ENCODE measurements at regions not wholly inside any gene's neighbourhood (a gene's known extent, or its start where the extent isn't known, plus 50 kb on each side); places are given as distances from the start of the nearest gene placed in this dataset.
"Not testable (repeated sequence)": the region's sequence is repeated elsewhere in the genome, so short reads cannot be mapped to it uniquely, and the experiment has no call there.

GRCh38 chr1:222002503-222002902 is 260.6 kb upstream of the DUSP10 start:
- no peak overlapping the region for H3K4me2 ChIP-seq (ENCODE audit: low read depth, low read length, poor library complexity, severe bottlenecking)
- H3K27ac ChIP-seq (ENCODE audit: low read length): no peak overlapping the region
- no peak overlapping the region for H3K4me3 ChIP-seq (ENCODE audit: low read length)
- no peaks in the 10 kb centered on the region for H3K36me3 ChIP-seq (ENCODE audit: insufficient read depth, low read length)
- DNase-seq: no peak
- H3K9ac ChIP-seq (ENCODE audit: low read length): no peak overlapping the region
- no peaks in the 10 kb centered on the region for H3K9me2 ChIP-seq (replicated peaks; ENCODE audit: insufficient read depth, low read length)
- H3K4me1 ChIP-seq (ENCODE audit: low read length): no peaks in the 10 kb centered on the region
- H2AFZ ChIP-seq (ENCODE audit: low read length): no peak overlapping the region
- H3K79me2 ChIP-seq (ENCODE audit: low read length): no peaks in the 10 kb centered on the region
- H3K9me3 ChIP-seq (ENCODE audit: low read length): no peaks in the 10 kb centered on the region
- H4K20me1 ChIP-seq (ENCODE audit: insufficient read depth, low read depth, low read length): no peaks in the 10 kb centered on the region
- H3K27me3 ChIP-seq (ENCODE audit: low read length): no peaks in the 10 kb centered on the region

GRCh38 chr1:222000131-222000530 is 258.2 kb upstream of the DUSP10 start:
- Histone ChIP-seq H3K27ac (ENCODE audit: low read length) (no peak overlapping the region), H3K9me3 (ENCODE audit: low read length) (no peaks in the 10 kb centered on the region), H3K4me3 (ENCODE audit: low read length) (no peak overlapping the region), H3K4me2 (ENCODE audit: low read depth, low read length, poor library complexity, severe bottlenecking) (no peak overlapping the region), H3K9me2 (replicated peaks; ENCODE audit: insufficient read depth, low read length) (no peaks in the 10 kb centered on the region), H3K79me2 (ENCODE audit: low read length) (no peaks in the 10 kb centered on the region), H3K27me3 (ENCODE audit: low read length) (no peaks in the 10 kb centered on the region), H4K20me1 (ENCODE audit: insufficient read depth, low read depth, low read length) (no peaks in the 10 kb centered on the region), H3K9ac (ENCODE audit: low read length) (no peak overlapping the region), H3K4me1 (ENCODE audit: low read length) (no peaks in the 10 kb centered on the region), H2AFZ (ENCODE audit: low read length) (no peak overlapping the region), H3K36me3 (ENCODE audit: insufficient read depth, low read length) (no peaks in the 10 kb centered on the region)
- DNase-seq: no peak

DNA sequence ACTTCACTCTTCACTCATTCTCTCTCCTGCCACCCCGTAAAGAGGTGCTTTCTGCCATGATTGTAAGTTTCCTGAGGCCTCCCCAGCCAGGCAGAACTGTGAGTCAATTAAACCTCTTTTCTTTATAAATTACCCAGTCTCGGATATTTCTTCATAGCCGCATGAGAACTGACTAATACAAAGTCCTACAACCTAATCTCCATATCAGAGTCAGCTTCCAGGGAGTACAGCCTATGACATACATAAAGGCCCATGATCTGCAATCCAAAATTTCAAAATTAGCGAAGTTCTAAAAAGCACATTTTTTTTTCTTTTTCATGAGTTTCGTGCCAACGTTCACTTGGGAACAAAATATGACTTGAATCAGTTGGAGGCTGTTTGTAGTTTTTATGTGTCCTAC is 256.9 kb upstream of the DUSP10 start:
- Histone ChIP-seq H3K79me2 (ENCODE audit: low read length) (no peaks in the 10 kb centered on the region), H3K4me2 (ENCODE audit: low read depth, low read length, poor library complexity, severe bottlenecking) (no peak overlapping the region), H3K9me3 (ENCODE audit: low read length) (no peaks in the 10 kb centered on the region), H3K4me3 (ENCODE audit: low read length) (no peak overlapping the region), H3K9me2 (replicated peaks; ENCODE audit: insufficient read depth, low read length) (no peaks in the 10 kb centered on the region), H3K27ac (ENCODE audit: low read length) (no peak overlapping the region), H2AFZ (ENCODE audit: low read length) (no peak overlapping the region), H3K9ac (ENCODE audit: low read length) (no peak overlapping the region), H3K4me1 (ENCODE audit: low read length) (no peaks in the 10 kb centered on the region), H3K36me3 (ENCODE audit: insufficient read depth, low read length) (no peaks in the 10 kb centered on the region), H4K20me1 (ENCODE audit: insufficient read depth, low read depth, low read length) (no peaks in the 10 kb centered on the region), H3K27me3 (ENCODE audit: low read length) (no peaks in the 10 kb centered on the region)
- DNase-seq: no peak

- DNase-seq: no peak
- no peaks in the 10 kb centered on the region for H3K36me3 ChIP-seq (ENCODE audit: insufficient read depth, low read length)
- no peaks in the 10 kb centered on the region for H3K9me2 ChIP-seq (replicated peaks; ENCODE audit: insufficient read depth, low read length)
- H3K79me2 ChIP-seq (ENCODE audit: low read length): no peaks in the 10 kb centered on the region
- no peak overlapping the region for H3K27ac ChIP-seq (ENCODE audit: low read length)
- H3K9ac ChIP-seq (ENCODE audit: low read length): no peak overlapping the region
- no peak overlapping the region for H3K4me2 ChIP-seq (ENCODE audit: low read depth, low read length, poor library complexity, severe bottlenecking)
- H4K20me1 ChIP-seq (ENCODE audit: insufficient read depth, low read depth, low read length): no peaks in the 10 kb centered on the region
- no peaks in the 10 kb centered on the region for H3K4me1 ChIP-seq (ENCODE audit: low read length)
- H3K27me3 ChIP-seq (ENCODE audit: low read length): no peaks in the 10 kb centered on the region
- H3K4me3 ChIP-seq (ENCODE audit: low read length): no peak overlapping the region
- no peak overlapping the region for H2AFZ ChIP-seq (ENCODE audit: low read length)
- H3K9me3 ChIP-seq (ENCODE audit: low read length): no peaks in the 10 kb centered on the region
Measured at GRCh38 chr1:221998186-221998612, 256.3 kb upstream of the DUSP10 start.

GRCh38 chr1:221997012-221997411 is 255.1 kb upstream of the DUSP10 start:
- not testable (repeated sequence) for H3K79me2 ChIP-seq (ENCODE audit: low read length); DNase-seq; H2AFZ ChIP-seq (ENCODE audit: low read length); H4K20me1 ChIP-seq (ENCODE audit: insufficient read depth, low read depth, low read length); H3K9me2 ChIP-seq (replicated peaks; ENCODE audit: insufficient read depth, low read length); H3K27ac ChIP-seq (ENCODE audit: low read length); H3K36me3 ChIP-seq (ENCODE audit: insufficient read depth, low read length); H3K27me3 ChIP-seq (ENCODE audit: low read length); H3K4me2 ChIP-seq (ENCODE audit: low read depth, low read length, poor library complexity, severe bottlenecking); H3K9me3 ChIP-seq (ENCODE audit: low read length); H3K9ac ChIP-seq (ENCODE audit: low read length); H3K4me1 ChIP-seq (ENCODE audit: low read length); H3K4me3 ChIP-seq (ENCODE audit: low read length)

DNA sequence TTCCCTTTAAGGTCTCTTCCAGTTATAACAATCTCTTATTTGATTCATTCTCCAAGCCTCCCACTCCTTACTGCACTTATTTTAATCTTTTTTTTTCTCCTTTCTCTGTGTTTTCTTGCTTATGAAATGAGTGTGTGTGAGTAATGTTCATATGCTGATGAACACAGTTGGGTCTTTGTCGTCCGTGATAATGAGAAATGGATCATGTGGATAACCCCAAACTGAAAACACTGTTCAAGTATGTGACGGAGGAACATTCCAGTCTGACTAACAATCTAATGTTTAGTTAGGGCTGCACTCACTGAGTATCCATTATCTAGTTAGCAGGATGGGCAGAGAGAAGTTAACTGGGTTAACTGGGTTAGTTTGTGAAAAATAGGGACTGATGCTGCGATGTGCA is 253.1 kb upstream of the DUSP10 start:
- Histone ChIP-seq H3K4me1 (ENCODE audit: low read length) (no peaks in the 10 kb centered on the region), H3K79me2 (ENCODE audit: low read length) (no peaks in the 10 kb centered on the region), H3K27ac (ENCODE audit: low read length) (no peak overlapping the region), H3K4me3 (ENCODE audit: low read length) (no peak overlapping the region), H2AFZ (ENCODE audit: low read length) (no peak overlapping the region), H4K20me1 (ENCODE audit: insufficient read depth, low read depth, low read length) (no peaks in the 10 kb centered on the region), H3K36me3 (ENCODE audit: insufficient read depth, low read length) (no peaks in the 10 kb centered on the region), H3K27me3 (ENCODE audit: low read length) (no peaks in the 10 kb centered on the region), H3K9me3 (ENCODE audit: low read length) (no peaks in the 10 kb centered on the region), H3K9ac (ENCODE audit: low read length) (no peak overlapping the region), H3K9me2 (replicated peaks; ENCODE audit: insufficient read depth, low read length) (no peaks in the 10 kb centered on the region), H3K4me2 (ENCODE audit: low read depth, low read length, poor library complexity, severe bottlenecking) (no peak overlapping the region)
- DNase-seq: no peak

DNA sequence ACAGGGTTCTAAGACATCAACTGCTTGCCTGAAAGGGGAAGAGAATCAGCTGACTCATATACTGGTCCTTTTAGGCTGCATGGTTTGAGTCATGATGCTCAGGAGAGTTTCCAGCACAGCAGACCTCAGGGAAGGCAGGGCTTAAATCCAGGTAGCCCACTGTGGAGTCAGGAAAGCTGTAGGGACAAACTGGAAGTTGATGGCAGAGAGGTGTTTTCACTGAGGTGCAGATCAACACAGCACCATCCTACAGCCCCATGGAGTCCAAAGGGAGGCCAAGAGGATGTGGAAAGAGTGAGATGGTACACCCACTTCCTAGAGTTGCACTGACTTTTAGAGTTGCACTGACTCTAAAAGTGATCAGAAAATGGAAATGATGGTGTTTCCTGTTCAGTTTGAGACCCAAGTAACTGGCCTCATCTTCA is 252.4 kb upstream of the DUSP10 start:
- no peak overlapping the region for H2AFZ ChIP-seq (ENCODE audit: low read length)

DNA sequence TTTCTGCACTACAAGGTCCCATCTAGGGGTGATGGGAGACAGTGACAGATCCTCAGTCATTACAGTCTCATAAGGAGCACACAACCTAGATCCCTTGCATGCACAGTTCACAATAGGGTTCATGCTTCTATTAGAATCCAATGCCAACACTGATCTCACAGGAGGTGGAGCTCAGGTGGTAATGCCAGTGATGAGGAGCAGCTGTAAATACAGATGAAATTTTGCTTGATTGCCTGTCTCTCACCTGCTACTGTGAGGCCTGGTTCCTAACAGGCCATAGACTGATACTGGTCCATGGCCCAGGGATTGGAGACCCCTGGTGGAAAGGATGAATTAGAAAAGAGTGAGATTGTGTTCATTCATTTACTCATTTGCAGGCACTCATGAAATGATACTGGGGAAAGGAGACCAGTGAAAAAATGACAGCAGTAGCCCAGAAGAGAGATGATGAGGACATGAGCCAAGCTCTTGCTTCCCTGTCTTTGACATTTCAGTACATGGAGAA is 251.6 kb upstream of the DUSP10 start:
- no peak for DNase-seq
- Histone ChIP-seq H3K4me1 (ENCODE audit: low read length) (no peaks in the 10 kb centered on the region), H4K20me1 (ENCODE audit: insufficient read depth, low read depth, low read length) (no peaks in the 10 kb centered on the region), H3K9ac (ENCODE audit: low read length) (no peak overlapping the region), H3K79me2 (ENCODE audit: low read length) (no peaks in the 10 kb centered on the region), H2AFZ (ENCODE audit: low read length) (no peak overlapping the region), H3K9me2 (replicated peaks; ENCODE audit: insufficient read depth, low read length) (no peaks in the 10 kb centered on the region), H3K36me3 (ENCODE audit: insufficient read depth, low read length) (no peaks in the 10 kb centered on the region), H3K4me2 (ENCODE audit: low read depth, low read length, poor library complexity, severe bottlenecking) (no peak overlapping the region), H3K9me3 (ENCODE audit: low read length) (no peaks in the 10 kb centered on the region), H3K4me3 (ENCODE audit: low read length) (no peak overlapping the region), H3K27ac (ENCODE audit: low read length) (no peak overlapping the region), H3K27me3 (ENCODE audit: low read length) (no peaks in the 10 kb centered on the region)

More for the DNA sequence above, 252.4 kb upstream of the DUSP10 start:
- Histone ChIP-seq H3K36me3 (ENCODE audit: insufficient read depth, low read length) (no peaks in the 10 kb centered on the region), H3K4me1 (ENCODE audit: low read length) (no peaks in the 10 kb centered on the region), H3K27me3 (ENCODE audit: low read length) (no peaks in the 10 kb centered on the region), H4K20me1 (ENCODE audit: insufficient read depth, low read depth, low read length) (no peaks in the 10 kb centered on the region), H3K9me2 (replicated peaks; ENCODE audit: insufficient read depth, low read length) (no peaks in the 10 kb centered on the region), H3K9ac (ENCODE audit: low read length) (no peak overlapping the region), H3K9me3 (ENCODE audit: low read length) (no peaks in the 10 kb centered on the region), H3K27ac (ENCODE audit: low read length) (no peak overlapping the region), H3K4me3 (ENCODE audit: low read length) (no peak overlapping the region), H3K79me2 (ENCODE audit: low read length) (no peaks in the 10 kb centered on the region), H3K4me2 (ENCODE audit: low read depth, low read length, poor library complexity, severe bottlenecking) (no peak overlapping the region)
- DNase-seq: no peak

- Histone ChIP-seq H3K27me3 (ENCODE audit: low read length) (no peaks in the 10 kb centered on the region), H3K9me2 (replicated peaks; ENCODE audit: insufficient read depth, low read length) (no peaks in the 10 kb centered on the region), H3K4me1 (ENCODE audit: low read length) (no peaks in the 10 kb centered on the region), H3K9me3 (ENCODE audit: low read length) (no peaks in the 10 kb centered on the region), H3K27ac (ENCODE audit: low read length) (no peak overlapping the region), H3K9ac (ENCODE audit: low read length) (no peak overlapping the region), H3K4me3 (ENCODE audit: low read length) (no peak overlapping the region), H3K36me3 (ENCODE audit: insufficient read depth, low read length) (no peaks in the 10 kb centered on the region), H3K4me2 (ENCODE audit: low read depth, low read length, poor library complexity, severe bottlenecking) (no peak overlapping the region), H4K20me1 (ENCODE audit: insufficient read depth, low read depth, low read length) (no peaks in the 10 kb centered on the region), H3K79me2 (ENCODE audit: low read length) (no peaks in the 10 kb centered on the region), H2AFZ (ENCODE audit: low read length) (no peak overlapping the region)
- DNase-seq: no peak
Measured at GRCh38 chr1:221992427-221992826, 250.5 kb upstream of the DUSP10 start.

All from Karpas-422 (cell line).